ENCODE measurements at regions not wholly inside any gene's neighbourhood (a gene's known extent, or its start where the extent isn't known, plus 50 kb on each side); places are given as distances from the start of the nearest gene placed in this dataset.

DNA sequence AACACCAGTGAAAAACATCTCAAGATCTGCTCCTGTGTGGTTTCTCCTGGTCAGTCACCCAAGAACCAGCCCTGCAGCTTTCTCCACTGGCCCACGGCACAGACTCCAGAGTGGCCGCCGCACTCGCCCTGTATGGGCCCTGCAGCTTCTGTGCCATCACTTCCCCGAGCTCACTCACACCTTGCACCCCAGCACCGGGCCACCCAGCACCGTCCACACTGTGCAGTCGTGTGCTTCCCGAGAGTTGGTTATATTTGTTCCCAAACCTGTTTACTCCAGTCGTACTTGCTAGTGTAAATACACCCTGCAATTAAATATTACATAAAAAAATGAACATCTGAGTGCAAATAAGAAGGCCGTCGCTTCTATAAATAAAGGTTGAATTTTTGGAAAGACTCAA is 341.7 kb downstream of the CDH26 start (continued):
- no peak for TF ChIP-seq TEAD4 (IDR thresholded peaks at IDR 0.05; ENCODE audit: low read depth, low read length)
- TF ChIP-seq CBX8 (IDR thresholded peaks at IDR 0.05; ENCODE audit: borderline replicate concordance, low read depth, low read length) = no peak
- no peak for TF ChIP-seq SIX5 (IDR thresholded peaks at IDR 0.05; ENCODE audit: low read depth, low read length)
- no peak for TF ChIP-seq JUN (IDR thresholded peaks at IDR 0.05; ENCODE audit: low read depth, low read length)
- no peak for TF ChIP-seq TAF1 (IDR thresholded peaks at IDR 0.05; ENCODE audit: low read depth, low read length)
- no peak for TF ChIP-seq RAD21 (IDR thresholded peaks at IDR 0.05 in 1 of 2, conservative IDR thresholded peaks at IDR 0.05 in 1 of 2; ENCODE audit: low read depth in 2 of 2, low read length in 2 of 2)
- TF ChIP-seq, protein P1, sequence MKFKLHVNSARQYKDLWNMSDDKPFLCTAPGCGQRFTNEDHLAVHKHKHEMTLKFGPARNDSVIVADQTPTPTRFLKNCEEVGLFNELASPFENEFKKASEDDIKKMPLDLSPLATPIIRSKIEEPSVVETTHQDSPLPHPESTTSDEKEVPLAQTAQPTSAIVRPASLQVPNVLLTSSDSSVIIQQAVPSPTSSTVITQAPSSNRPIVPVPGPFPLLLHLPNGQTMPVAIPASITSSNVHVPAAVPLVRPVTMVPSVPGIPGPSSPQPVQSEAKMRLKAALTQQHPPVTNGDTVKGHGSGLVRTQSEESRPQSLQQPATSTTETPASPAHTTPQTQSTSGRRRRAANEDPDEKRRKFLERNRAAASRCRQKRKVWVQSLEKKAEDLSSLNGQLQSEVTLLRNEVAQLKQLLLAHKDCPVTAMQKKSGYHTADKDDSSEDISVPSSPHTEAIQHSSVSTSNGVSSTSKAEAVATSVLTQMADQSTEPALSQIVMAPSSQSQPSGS (IDR thresholded peaks at IDR 0.05; ENCODE audit: low read length) = no peak
- no peak for TF ChIP-seq PHF8 (conservative IDR thresholded peaks at IDR 0.05; ENCODE audit: low read depth, low read length)

All from H1 (cell line).